ENCODE measurements at regions not wholly inside any gene's neighbourhood (a gene's known extent, or its start where the extent isn't known, plus 50 kb on each side); places are given as distances from the start of the nearest gene placed in this dataset.

DNA sequence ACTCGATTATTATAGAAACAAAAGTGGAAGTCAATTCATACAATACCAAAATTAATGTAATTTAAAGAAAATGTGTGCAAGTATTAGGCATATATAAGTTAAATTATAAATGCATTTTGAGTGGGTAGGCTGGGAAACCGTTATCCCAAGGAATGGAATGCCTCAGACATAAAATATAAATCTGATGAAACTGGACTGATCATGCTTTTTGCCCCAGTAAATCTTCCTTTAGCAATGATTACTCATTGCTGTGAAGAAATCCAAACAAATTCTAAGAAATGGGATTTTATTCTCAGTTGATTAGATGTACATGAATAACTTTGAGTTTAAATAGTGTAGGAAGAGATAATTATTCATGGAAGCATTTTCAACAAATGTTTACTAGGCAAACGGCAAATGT, 185.5 kb upstream of the KCNMB2 start:
- TF ChIP-seq POLR2A (IDR thresholded peaks at IDR 0.05; ENCODE audit: low read depth, low read length) = no peak
- no peak for TF ChIP-seq POLR2AphosphoS5 (IDR thresholded peaks at IDR 0.05; ENCODE audit: low read depth, low read length)

Measured in GM12891 (cell line).